Ectodermal cell (in vitro differentiated cells): ENCODE measurements at regions not wholly inside any gene's neighbourhood (a gene's known extent, or its start where the extent isn't known, plus 50 kb on each side); places are given as distances from the start of the nearest gene placed in this dataset.

Experiments used
- H3K27ac ChIP-seq: 2 replicates; pipeline ENCODE4 v1.7.0; 2013; ENCODE audit warnings: mild to moderate bottlenecking, low read depth, low read length; ENCODE audit not compliant: insufficient read depth, poor library complexity, severe bottlenecking
- H3K27me3 ChIP-seq: 2 replicates; pipeline ENCODE4 v1.7.0; 2013; ENCODE audit warnings: mild to moderate bottlenecking, low read length; ENCODE audit not compliant: insufficient read depth, control insufficient read depth, poor library complexity, severe bottlenecking
- H3K36me3 ChIP-seq: one replicate; pipeline ENCODE4 v1.7.0; 2013; ENCODE audit warnings: low read length; ENCODE audit not compliant: control insufficient read depth, insufficient read depth
- H3K4me1 ChIP-seq: one replicate; pipeline ENCODE4 v1.7.0; 2013; ENCODE audit warnings: low read length; ENCODE audit not compliant: control insufficient read depth, insufficient read depth
- H3K4me3 ChIP-seq: 2 replicates; pipeline ENCODE4 v1.7.0; 2013; ENCODE audit warnings: low read depth, low read length, control low read depth; ENCODE audit not compliant: insufficient read depth
- H3K9me3 ChIP-seq: 2 replicates; pipeline ENCODE4 v1.7.0; 2013; ENCODE audit warnings: mild to moderate bottlenecking, low read length, moderate library complexity; ENCODE audit not compliant: control insufficient read depth
- WGBS, 2 experiments: methylation state at CpG; one replicate each; pipeline ENCODE4 v1.1.7; 2013; ENCODE audit warnings: missing lambda C conversion rate in 2 of 2; 5-methylcytosine and 5-hydroxymethylcytosine counted together

GRCh38 chr7:131164025-131164925, 163.4 kb upstream of the MKLN1 start:
- 53 to 93% methylated on average over 2 to 3 of the region's 3 CpGs for WGBS, 2 experiments
- no peak overlapping the region for H3K27ac ChIP-seq
- H3K36me3 ChIP-seq: no peaks in the 10 kb centered on the region

GRCh38 chr7:131166066-131166465, 161.6 kb upstream of the MKLN1 start:
- H3K36me3 ChIP-seq: no peaks in the 10 kb centered on the region
- no peaks in the 10 kb centered on the region for H3K9me3 ChIP-seq
- no peak overlapping the region for H3K4me3 ChIP-seq
- no peaks in the 10 kb centered on the region for H3K27me3 ChIP-seq
- 94 to 96% methylated on average over 6 of the region's 6 CpGs for WGBS, 2 experiments
- H3K27ac ChIP-seq: no peak overlapping the region
- H3K4me1 ChIP-seq: no peaks in the 10 kb centered on the region

More at GRCh38 chr7:131164025-131164925, 163.4 kb upstream of the MKLN1 start:
- H3K4me1 ChIP-seq: no peaks in the 10 kb centered on the region
- H3K27me3 ChIP-seq: no peaks in the 10 kb centered on the region
- H3K9me3 ChIP-seq: no peaks in the 10 kb centered on the region
- H3K4me3 ChIP-seq: no peak overlapping the region

GRCh38 chr7:131170440-131171271, 157.0 kb upstream of the MKLN1 start:
- H3K4me3 ChIP-seq: no peak overlapping the region

GRCh38 chr7:131173145-131173890, 154.4 kb upstream of the MKLN1 start:
- H3K27me3 ChIP-seq: no peaks in the 10 kb centered on the region
- H3K4me1 ChIP-seq: no peaks in the 10 kb centered on the region
- no peaks in the 10 kb centered on the region for H3K36me3 ChIP-seq
- no peak overlapping the region for H3K27ac ChIP-seq
- 88 to 94% methylated on average over 11 of the region's 11 CpGs for WGBS, 2 experiments
- H3K4me3 ChIP-seq: no peak overlapping the region
- H3K9me3 ChIP-seq: no peaks in the 10 kb centered on the region

More at GRCh38 chr7:131170440-131171271, 157.0 kb upstream of the MKLN1 start:
- Histone ChIP-seq H3K4me1 (no peaks in the 10 kb centered on the region), H3K9me3 (no peaks in the 10 kb centered on the region), H3K27me3 (no peaks in the 10 kb centered on the region), H3K27ac (no peak overlapping the region), H3K36me3 (no peaks in the 10 kb centered on the region)
- 84 to 91% methylated on average over 2 of the region's 2 CpGs for WGBS, 2 experiments

GRCh38 chr7:131174391-131174790, 153.3 kb upstream of the MKLN1 start:
- WGBS, 2 experiments: 91 to 94% methylated on average over 5 of the region's 5 CpGs
- no peaks in the 10 kb centered on the region for H3K9me3 ChIP-seq
- no peaks in the 10 kb centered on the region for H3K36me3 ChIP-seq
- H3K27ac ChIP-seq: no peak overlapping the region
- no peaks in the 10 kb centered on the region for H3K27me3 ChIP-seq
- no peaks in the 10 kb centered on the region for H3K4me1 ChIP-seq
- no peak overlapping the region for H3K4me3 ChIP-seq

- Histone ChIP-seq H3K27me3 (no peaks in the 10 kb centered on the region), H3K27ac (no peak overlapping the region), H3K4me1 (no peaks in the 10 kb centered on the region), H3K36me3 (no peaks in the 10 kb centered on the region), H3K9me3 (no peaks in the 10 kb centered on the region), H3K4me3 (no peak overlapping the region)
Measured at GRCh38 chr7:131174855-131175254, 152.8 kb upstream of the MKLN1 start.

GRCh38 chr7:131182446-131183058, 145.1 kb upstream of the MKLN1 start:
- Histone ChIP-seq H3K9me3 (no peaks in the 10 kb centered on the region), H3K4me1 (peaks cover 5% of the 10 kb centered on the region), H3K36me3 (no peaks in the 10 kb centered on the region), H3K27ac (no peak overlapping the region), H3K27me3 (no peaks in the 10 kb centered on the region), H3K4me3 (no peak overlapping the region)
- WGBS, 2 experiments: 93 to 94% methylated on average over 2 of the region's 2 CpGs

- H3K4me1 ChIP-seq: peaks cover 5% of the 10 kb centered on the region
- H3K27me3 ChIP-seq: no peaks in the 10 kb centered on the region
- no peaks in the 10 kb centered on the region for H3K36me3 ChIP-seq
- no peaks in the 10 kb centered on the region for H3K9me3 ChIP-seq
- H3K4me3 ChIP-seq: no peak overlapping the region
- 97 to 98% methylated on average over 2 of the region's 2 CpGs for WGBS, 2 experiments
- no peak overlapping the region for H3K27ac ChIP-seq
Measured at GRCh38 chr7:131183072-131183471, 144.6 kb upstream of the MKLN1 start.

GRCh38 chr7:131183611-131184119, 144.0 kb upstream of the MKLN1 start:
- H3K9me3 ChIP-seq: no peaks in the 10 kb centered on the region
- H3K4me3 ChIP-seq: no peak overlapping the region
- H3K27me3 ChIP-seq: no peaks in the 10 kb centered on the region
- no peak overlapping the region for H3K27ac ChIP-seq
- H3K36me3 ChIP-seq: no peaks in the 10 kb centered on the region
- whole genome bisulfite sequencing, 2 experiments: 88 to 91% methylated on average over 3 of the region's 3 CpGs
- H3K4me1 ChIP-seq: peaks cover 5% of the 10 kb centered on the region
